GM12878 (cell line): ENCODE measurements at regions not wholly inside any gene's neighbourhood (a gene's known extent, or its start where the extent isn't known, plus 50 kb on each side); places are given as distances from the start of the nearest gene placed in this dataset.

Source experiments
- ATAC-seq: fragments of 200-7000 bp; cut with Tn5 transposase; 3 replicates; pipeline ENCODE4 v1.9.1; 2020; ENCODE audit warnings: mild to moderate bottlenecking, moderate library complexity
- BruUV-seq: library from RNA; stranded (reverse); fragments of 400-500 nt; replicated peaks from 2 replicates; lab custom pipeline; 2021; lab: Mats Ljungman, UMichigan
- CTCF ChIA-PET: fragments of 300-600 bp; sonication (Branson Sonifier 250); formaldehyde crosslinking; extraction: SDS; loops from one replicate; lab custom pipeline; 2021; ENCODE audit warnings: inconsistent platforms; lab: Yijun Ruan, JAX
- POLR2A ChIA-PET: fragments of 350-600 bp; formaldehyde crosslinking; extraction: SDS; loops from one replicate; lab custom pipeline; 2021; ENCODE audit warnings: inconsistent platforms; lab: Charles Lee
- RAD21 ChIA-PET: fragments of 300-600 bp; sonication (Branson Sonifier 250); formaldehyde crosslinking; loops from one replicate; lab custom pipeline; 2023; ENCODE audit warnings: antibody characterized with exemption; ENCODE audit not compliant: unreplicated experiment; lab: Charles Lee
- SMC1A ChIA-PET: fragments of 300-600 bp; sonication (Branson Sonifier 250); formaldehyde crosslinking; loops from one replicate; lab custom pipeline; 2023; ENCODE audit not compliant: unreplicated experiment, uncharacterized antibody; lab: Charles Lee
- DNase-seq: peaks from one replicate; pipeline ENCODE4 v3.0.0-alpha.2; 2011; ENCODE audit warnings: low read depth, low spot score
- FAIRE-seq: peaks from 3 replicates; lab custom pipeline; 2011; peaks lifted over from hg19 to GRCh38; lab: Jason Lieb, UNC
- H2AFZ ChIP-seq: 2 replicates; pipeline ENCODE4 v1.6.0; 2011; ENCODE audit warnings: low read depth, low read length, control low read depth; ENCODE audit not compliant: control insufficient read depth
- H3K27ac ChIP-seq: 2 replicates; pipeline ENCODE4 v1.5.1; 2011; ENCODE audit warnings: control low read depth; ENCODE audit not compliant: control insufficient read depth, insufficient read depth
- H3K27me3 ChIP-seq, 2 experiments: replicated peaks in 1 of 2; 2 replicates each; pipeline versions ENCODE4 v1.6.0 to v1.6.1; 2011; ENCODE audit warnings: low read length in 1 of 2; ENCODE audit not compliant: control insufficient read depth in 2 of 2, insufficient read depth in 2 of 2
- H3K36me3 ChIP-seq, 2 experiments: 2 replicates each; pipeline ENCODE4 v1.5.1; 2011; ENCODE audit warnings: low read length in 1 of 2; ENCODE audit not compliant: control insufficient read depth in 2 of 2, insufficient read depth in 2 of 2
- H3K4me1 ChIP-seq: 2 replicates; pipeline ENCODE4 v1.6.1; 2011; ENCODE audit warnings: mild to moderate bottlenecking, low read length, moderate library complexity, mixed read lengths; ENCODE audit not compliant: control insufficient read depth, insufficient read depth
- H3K4me2 ChIP-seq: 2 replicates; pipeline ENCODE4 v1.6.0; 2011; ENCODE audit warnings: control low read depth; ENCODE audit not compliant: control insufficient read depth, insufficient read depth
- H3K4me3 ChIP-seq: fragments of 200-600 bp; sonication (generic); 2 replicates; pipeline ENCODE4 v1.5.1; 2016
- H3K79me2 ChIP-seq: 2 replicates; pipeline ENCODE4 v1.6.0; 2011; ENCODE audit warnings: low read length; ENCODE audit not compliant: control insufficient read depth, insufficient read depth
- H3K9ac ChIP-seq: 2 replicates; pipeline ENCODE4 v1.8.0; 2011; ENCODE audit warnings: low read length, control low read depth, mixed read lengths; ENCODE audit not compliant: control insufficient read depth, insufficient read depth
- H3K9me3 ChIP-seq: replicated peaks from 3 replicates; pipeline ENCODE4 v1.5.1; 2011; ENCODE audit warnings: mild to moderate bottlenecking, low read length; ENCODE audit not compliant: control insufficient read depth, insufficient read depth
- H4K20me1 ChIP-seq: 2 replicates; pipeline ENCODE4 v1.6.0; 2011; ENCODE audit not compliant: control insufficient read depth, insufficient read depth
- ATF7 ChIP-seq: fragments of 450-650 bp; IDR thresholded peaks from 2 replicates; pipeline ENCODE4 v1.6.1; 2016; ENCODE audit warnings: low read depth, mild to moderate bottlenecking
- CEBPZ ChIP-seq: fragments of 150-350 bp; IDR thresholded peaks from 2 replicates; pipeline ENCODE4 v1.6.1; 2016; ENCODE audit warnings: low read depth, low read length
- DPF2 ChIP-seq: fragments of 450-650 bp; IDR thresholded peaks from 2 replicates; pipeline ENCODE4 v1.6.1; 2017; ENCODE audit warnings: mild to moderate bottlenecking
- MXI1 ChIP-seq: fragments of 150-350 bp; IDR thresholded peaks from 2 replicates; pipeline ENCODE4 v1.6.1; 2011; ENCODE audit warnings: low read depth, mild to moderate bottlenecking, inconsistent platforms, low read length, improper control_type of control experiment
- NBN ChIP-seq: fragments of 450-650 bp; IDR thresholded peaks from 2 replicates; pipeline ENCODE4 v1.6.1; 2016
- NFIC ChIP-seq: IDR thresholded peaks from 2 replicates; pipeline ENCODE4 v1.6.1; 2012; ENCODE audit warnings: low read depth, mild to moderate bottlenecking, inconsistent platforms, low read length, moderate library complexity
- NFYA ChIP-seq: IDR thresholded peaks from 2 replicates; pipeline ENCODE4 v1.6.1; 2011; ENCODE audit warnings: low read depth, mild to moderate bottlenecking, low read length, improper control_type of control experiment, borderline replicate concordance
- POU2F2 ChIP-seq: IDR thresholded peaks from 3 replicates; pipeline ENCODE4 v1.6.1; 2011; ENCODE audit warnings: low read depth, mild to moderate bottlenecking, low read length, borderline replicate concordance
- REST ChIP-seq: IDR thresholded peaks from 2 replicates; pipeline ENCODE4 v1.6.1; 2012; ENCODE audit warnings: mild to moderate bottlenecking, low read depth, low read length
- ZNF622 ChIP-seq: fragments of 450-650 bp; IDR thresholded peaks from 2 replicates; pipeline ENCODE4 v1.6.1; 2017; ENCODE audit warnings: mild to moderate bottlenecking, inconsistent platforms
- ZZZ3 ChIP-seq: IDR thresholded peaks from 2 replicates; pipeline ENCODE4 v1.6.1; 2011; ENCODE audit warnings: low read depth; ENCODE audit not compliant: control insufficient read depth, insufficient read length
- WGBS: methylation state at CpG from one replicate; pipeline ENCODE4 v1.1.6; 2016; ENCODE audit warnings: low lambda C conversion rate; ENCODE audit not compliant: insufficient replicate concordance, insufficient coverage; ENCODE audit errors: missing lambda C conversion rate; 5-methylcytosine and 5-hydroxymethylcytosine counted together
- in situ Hi-C: fragments of 300-500 bp; cut with MboI; formaldehyde crosslinking; loops from 9 replicates; pipeline ENCODE4 v1.14.3; 2018; ENCODE audit warnings: mixed read lengths
- intact Hi-C: fragments of 100-400 bp; cut with micrococcal nuclease; formaldehyde crosslinking; loops from one replicate; pipeline ENCODE4 v1.14.2; 2022; ENCODE audit not compliant: unreplicated experiment

- no peaks in the 10 kb centered on the region for H3K27me3 ChIP-seq
- DNase-seq: no peak
- in situ Hi-C loops: no loop called here
- no peaks in the 10 kb centered on the region for H3K36me3 ChIP-seq
- no peaks in the 10 kb centered on the region; the same call in 2 of the 3 replicates for H3K9me3 ChIP-seq
- H3K27ac ChIP-seq: no peak overlapping the region
- RAD21 ChIA-PET: no interaction called here
- 42% methylated on average over 6 of the region's 6 CpGs for WGBS
- TF ChIP-seq ZNF622: no peak
- no peak for TF ChIP-seq POU2F2
- TF ChIP-seq NBN: no peak
- no peak for TF ChIP-seq DPF2
- no peak for TF ChIP-seq MXI1
- no peak for TF ChIP-seq ATF7
- no peak for TF ChIP-seq NFIC
- TF ChIP-seq ZZZ3: no peak
- TF ChIP-seq REST: no peak
- TF ChIP-seq NFYA: no peak
- no peak for TF ChIP-seq CEBPZ
- TF ChIP-seq, all 136 proteins: peak for 0
- CTCF ChIA-PET: no interaction called here
- POLR2A ChIA-PET: no interaction called here
- intact Hi-C loops: no loop called here
- ATAC-seq (no peak), FAIRE-seq (no peak)
- no peak overlapping the region for H3K9ac ChIP-seq
- no peak overlapping the region for H3K4me2 ChIP-seq
- SMC1A ChIA-PET: no interaction called here
- H3K4me1 ChIP-seq: no peaks in the 10 kb centered on the region
- H3K79me2 ChIP-seq: no peaks in the 10 kb centered on the region
- H2AFZ ChIP-seq: no peak overlapping the region
- H4K20me1 ChIP-seq: no peaks in the 10 kb centered on the region
- H3K4me3 ChIP-seq: no peak overlapping the region
- BruUV-seq: no TSS peak
Measured at GRCh38 chr7:24158975-24159374, 125.0 kb upstream of the NPY start.
